Chondrocyte (in vitro differentiated cells): ENCODE measurements at regions not wholly inside any gene's neighbourhood (a gene's known extent, or its start where the extent isn't known, plus 50 kb on each side); places are given as distances from the start of the nearest gene placed in this dataset.
"Not testable (repeated sequence)": the region's sequence is repeated elsewhere in the genome, so short reads cannot be mapped to it uniquely, and the experiment has no call there.

Experiments
- DNase-seq: peaks from one replicate; pipeline ENCODE4 v3.0.0; 2021; ENCODE audit warnings: mixed read lengths, low spot score
- H3K27ac Mint-ChIP-seq: one replicate; pipeline ENCODE4 v1.8.0; 2021; ENCODE audit warnings: mild to moderate bottlenecking, moderate library complexity, mixed read lengths; ENCODE audit not compliant: unreplicated experiment
- H3K27me3 Mint-ChIP-seq: 2 replicates; pipeline ENCODE4 v1.8.0; 2021; ENCODE audit warnings: low read depth, mixed read lengths
- H3K36me3 Mint-ChIP-seq: 2 replicates; pipeline ENCODE4 v1.8.0; 2021; ENCODE audit warnings: low read depth, mixed read lengths
- H3K4me1 Mint-ChIP-seq: 2 replicates; pipeline ENCODE4 v1.8.0; 2021; ENCODE audit warnings: low read depth, mild to moderate bottlenecking, mixed read lengths
- H3K4me3 Mint-ChIP-seq: one replicate; pipeline ENCODE4 v1.8.0; 2021; ENCODE audit warnings: mild to moderate bottlenecking, moderate library complexity, mixed read lengths; ENCODE audit not compliant: unreplicated experiment
- H3K9me3 Mint-ChIP-seq: 2 replicates; pipeline ENCODE4 v1.8.0; 2021; ENCODE audit warnings: low read depth, mixed read lengths
- TF ChIP-seq, protein P1 (sequence below): fragments of 200-600 bp; sonication (generic); IDR thresholded peaks from 2 replicates; pipeline ENCODE4 v1.5.0; 2021; ENCODE audit warnings: antibody characterized with exemption, mild to moderate bottlenecking, moderate library complexity

DNA sequence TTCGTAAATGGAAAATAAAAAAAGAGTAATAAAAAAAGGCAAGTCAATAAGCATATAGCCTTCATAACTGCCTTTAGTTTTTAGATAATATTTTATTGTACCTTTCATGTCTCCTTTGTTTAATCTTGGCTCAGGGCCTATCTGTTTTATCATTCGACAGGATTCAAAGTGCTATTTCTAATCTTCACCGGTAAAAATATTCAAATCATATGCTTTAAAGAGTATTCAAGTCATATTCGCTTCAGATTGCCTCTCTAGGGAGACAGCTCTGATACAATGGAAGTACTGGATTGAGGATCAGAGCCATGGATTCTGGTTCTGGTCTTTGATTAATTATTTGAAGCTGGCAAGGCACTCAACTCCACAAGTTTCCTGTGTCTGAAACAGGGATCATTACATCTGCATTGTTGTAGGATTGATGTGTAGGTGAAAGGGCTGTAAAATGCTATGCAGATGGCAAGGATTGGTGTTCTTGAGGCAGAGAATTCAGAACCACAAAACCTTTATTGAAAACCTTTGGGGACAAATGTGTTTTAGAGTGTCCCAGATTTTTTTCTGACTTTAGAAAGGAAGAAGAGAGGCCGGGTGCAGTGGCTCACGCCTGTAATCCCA is 84.3 kb upstream of the RAPH1 start:
- Mint-ChIP-seq H3K9me3 (peaks cover 3% of the 10 kb centered on the region), H3K4me3 (no peak overlapping the region), H3K27ac (no peak overlapping the region), H3K36me3 (no peaks in the 10 kb centered on the region), H3K27me3 (no peaks in the 10 kb centered on the region), H3K4me1 (peaks cover 12% of the 10 kb centered on the region)
- TF ChIP-seq, protein P1, sequence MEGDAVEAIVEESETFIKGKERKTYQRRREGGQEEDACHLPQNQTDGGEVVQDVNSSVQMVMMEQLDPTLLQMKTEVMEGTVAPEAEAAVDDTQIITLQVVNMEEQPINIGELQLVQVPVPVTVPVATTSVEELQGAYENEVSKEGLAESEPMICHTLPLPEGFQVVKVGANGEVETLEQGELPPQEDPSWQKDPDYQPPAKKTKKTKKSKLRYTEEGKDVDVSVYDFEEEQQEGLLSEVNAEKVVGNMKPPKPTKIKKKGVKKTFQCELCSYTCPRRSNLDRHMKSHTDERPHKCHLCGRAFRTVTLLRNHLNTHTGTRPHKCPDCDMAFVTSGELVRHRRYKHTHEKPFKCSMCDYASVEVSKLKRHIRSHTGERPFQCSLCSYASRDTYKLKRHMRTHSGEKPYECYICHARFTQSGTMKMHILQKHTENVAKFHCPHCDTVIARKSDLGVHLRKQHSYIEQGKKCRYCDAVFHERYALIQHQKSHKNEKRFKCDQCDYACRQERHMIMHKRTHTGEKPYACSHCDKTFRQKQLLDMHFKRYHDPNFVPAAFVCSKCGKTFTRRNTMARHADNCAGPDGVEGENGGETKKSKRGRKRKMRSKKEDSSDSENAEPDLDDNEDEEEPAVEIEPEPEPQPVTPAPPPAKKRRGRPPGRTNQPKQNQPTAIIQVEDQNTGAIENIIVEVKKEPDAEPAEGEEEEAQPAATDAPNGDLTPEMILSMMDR = no peak
- no peak for DNase-seq

DNA sequence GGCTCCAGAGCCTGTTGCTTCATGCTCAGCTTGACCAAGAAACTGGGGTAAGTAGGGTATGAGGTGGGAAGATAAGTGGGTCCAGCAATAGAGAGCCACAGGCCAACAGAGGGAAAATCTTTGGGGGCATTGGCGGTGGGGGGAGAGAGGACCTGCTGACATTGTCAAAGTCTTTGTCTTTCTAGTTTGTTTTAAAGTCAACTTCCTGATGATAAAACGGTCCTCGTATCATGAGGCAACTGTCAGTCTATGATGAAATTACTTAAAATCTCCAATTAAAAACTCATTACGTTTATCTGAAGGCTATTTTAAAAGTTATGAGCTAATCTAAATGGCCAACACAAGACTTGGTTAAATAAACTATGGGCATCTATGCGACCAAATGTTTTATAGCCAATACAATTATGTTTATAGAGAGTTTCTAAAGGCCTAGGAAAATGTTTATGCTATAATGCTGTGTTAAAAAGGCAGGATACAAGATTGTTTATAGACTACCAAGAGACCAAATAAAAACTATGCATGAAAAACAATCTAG is 84.4 kb upstream of the CD28 start:
- no peaks in the 10 kb centered on the region for H3K36me3 Mint-ChIP-seq
- peaks cover 3% of the 10 kb centered on the region for H3K9me3 Mint-ChIP-seq
- no peak overlapping the region for H3K27ac Mint-ChIP-seq
- no peaks in the 10 kb centered on the region for H3K27me3 Mint-ChIP-seq
- no peak for DNase-seq
- H3K4me3 Mint-ChIP-seq = no peak overlapping the region
- peaks cover 27% of the 10 kb centered on the region for H3K4me1 Mint-ChIP-seq
- TF ChIP-seq, protein P1 = no peak

DNA sequence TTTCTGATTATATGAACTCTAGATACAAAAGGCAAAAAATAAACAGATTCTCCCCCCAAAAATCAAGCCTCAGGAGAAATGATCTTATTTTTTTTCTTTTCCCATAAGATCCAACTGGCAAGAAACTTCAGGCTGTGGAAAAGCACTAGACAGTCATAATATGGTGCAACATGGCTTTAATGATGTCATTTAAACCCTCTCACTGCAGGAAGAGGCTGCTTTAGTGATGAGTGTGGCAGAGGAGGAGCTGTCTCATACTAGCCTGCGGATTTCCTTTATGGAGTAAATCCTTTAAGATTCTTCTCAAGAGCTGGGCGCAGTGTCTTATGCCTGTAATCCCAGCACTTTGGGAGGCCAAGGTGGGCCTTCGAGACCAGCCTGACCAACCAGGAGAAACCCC is 83.3 kb upstream of the CD28 start:
- DNase-seq = no peak
- Mint-ChIP-seq H3K9me3 (peaks cover 3% of the 10 kb centered on the region), H3K4me1 (peaks cover 34% of the 10 kb centered on the region), H3K27ac (peak overlapping the region; percentile 60), H3K4me3 (no peak overlapping the region), H3K27me3 (no peaks in the 10 kb centered on the region), H3K36me3 (no peaks in the 10 kb centered on the region)
- TF ChIP-seq, protein P1 = no peak

DNA sequence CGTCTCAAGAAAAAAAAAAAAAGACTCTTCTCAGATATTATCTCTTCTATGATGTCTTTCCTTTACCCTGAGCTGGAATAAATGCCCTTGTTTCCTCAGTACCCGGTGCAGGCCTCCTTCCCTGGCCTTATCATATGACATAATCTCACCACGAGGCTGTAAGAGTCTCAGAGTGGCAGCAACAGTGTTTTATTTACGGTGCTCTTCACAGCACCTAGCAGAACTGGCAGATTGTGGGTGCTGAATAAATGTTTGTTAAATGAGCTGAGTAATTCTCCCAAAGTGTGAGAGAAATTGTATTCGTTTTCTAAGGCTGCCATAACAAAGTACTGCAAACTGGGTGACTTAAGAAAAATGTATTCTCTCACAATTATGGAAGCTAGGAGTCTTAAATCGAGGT is 82.8 kb upstream of the CD28 start:
- DNase-seq = no peak
- H3K27ac Mint-ChIP-seq = peak overlapping the region; percentile 60
- H3K4me3 Mint-ChIP-seq = no peak overlapping the region
- no peaks in the 10 kb centered on the region for H3K36me3 Mint-ChIP-seq
- peaks cover 34% of the 10 kb centered on the region for H3K4me1 Mint-ChIP-seq
- H3K27me3 Mint-ChIP-seq = no peaks in the 10 kb centered on the region
- peaks cover 3% of the 10 kb centered on the region for H3K9me3 Mint-ChIP-seq
- TF ChIP-seq, protein P1 = no peak

DNA sequence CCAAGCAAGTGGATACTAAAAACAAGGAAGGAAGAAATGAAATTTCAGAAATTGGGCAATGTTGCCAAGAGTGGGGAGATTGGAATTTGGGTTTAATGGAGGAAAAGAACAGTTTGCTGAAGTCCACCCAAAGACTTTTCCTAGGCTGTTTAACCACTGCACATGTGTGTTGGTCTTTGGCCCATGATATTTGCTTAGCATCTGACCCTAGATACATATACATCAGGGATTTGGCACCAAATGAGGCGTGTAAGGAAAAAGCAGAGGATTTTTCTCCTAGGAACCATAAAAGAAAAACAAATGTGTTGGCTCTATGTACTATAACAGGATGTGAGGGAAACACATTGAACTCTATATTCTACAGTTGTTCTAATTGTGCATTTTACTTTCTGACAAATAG is 80.7 kb upstream of the CD28 start:
- H3K36me3 Mint-ChIP-seq = no peaks in the 10 kb centered on the region
- H3K4me3 Mint-ChIP-seq = no peak overlapping the region
- peak overlapping the region; percentile 77 for H3K27ac Mint-ChIP-seq
- H3K4me1 Mint-ChIP-seq = peaks cover 34% of the 10 kb centered on the region
- DNase-seq = no peak
- no peaks in the 10 kb centered on the region for H3K9me3 Mint-ChIP-seq
- TF ChIP-seq, protein P1 = no peak
- H3K27me3 Mint-ChIP-seq = no peaks in the 10 kb centered on the region

DNA sequence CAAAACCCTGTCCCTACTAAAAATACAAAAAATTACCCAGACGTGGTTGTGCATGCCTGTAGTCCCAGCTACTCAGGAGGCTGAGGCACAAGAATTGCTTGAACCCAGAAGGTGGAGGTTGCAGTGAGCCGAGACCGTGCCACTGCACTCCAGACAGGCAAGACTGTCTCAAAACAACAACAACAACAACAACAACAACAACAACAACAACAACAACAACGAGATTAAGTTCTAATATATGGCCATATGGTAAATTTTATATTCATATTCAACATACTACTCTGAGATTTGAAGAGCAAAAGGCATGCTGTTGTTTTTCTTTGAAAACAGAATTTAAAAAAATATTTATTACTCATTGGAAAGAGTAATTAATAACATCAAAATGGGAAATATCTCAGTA is 80.2 kb upstream of the CD28 start:
- not testable (repeated sequence) for H3K9me3 Mint-ChIP-seq, H3K27ac Mint-ChIP-seq, H3K4me3 Mint-ChIP-seq, H3K36me3 Mint-ChIP-seq, DNase-seq, H3K27me3 Mint-ChIP-seq
- H3K4me1 Mint-ChIP-seq = peaks cover 34% of the 10 kb centered on the region
